ENCODE measurements at regions not wholly inside any gene's neighbourhood (a gene's known extent, or its start where the extent isn't known, plus 50 kb on each side); places are given as distances from the start of the nearest gene placed in this dataset.

DNA sequence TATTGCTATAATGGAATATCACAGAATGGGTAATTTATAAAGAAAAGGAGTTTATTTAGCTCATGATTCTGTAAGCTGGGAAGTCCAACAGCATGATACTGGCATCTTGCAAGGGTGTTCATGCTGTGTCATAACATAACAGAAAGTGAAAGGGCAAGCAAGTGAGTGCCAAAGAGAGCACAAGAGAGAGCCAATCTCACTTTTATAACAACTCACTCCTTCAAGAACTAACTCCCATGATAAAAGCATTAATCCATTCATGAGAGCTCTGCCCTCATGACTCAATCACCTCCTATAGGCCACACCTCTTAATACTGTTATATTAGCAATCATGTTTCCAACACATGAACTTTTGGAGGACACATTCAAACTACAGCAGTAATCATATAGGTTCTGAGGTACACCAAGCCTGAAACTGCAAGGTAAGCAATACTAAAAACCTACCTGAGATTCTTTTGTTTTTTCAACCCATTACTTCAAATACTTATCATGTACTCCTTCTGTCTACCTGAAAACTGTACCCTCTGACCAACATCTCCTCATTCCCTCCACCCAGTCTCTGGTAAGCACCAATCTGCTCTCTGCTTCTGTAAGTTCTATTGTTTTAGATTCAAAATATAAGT, 219.7 kb downstream of the MTERF1 start:
- TF ChIP-seq, protein P1, sequence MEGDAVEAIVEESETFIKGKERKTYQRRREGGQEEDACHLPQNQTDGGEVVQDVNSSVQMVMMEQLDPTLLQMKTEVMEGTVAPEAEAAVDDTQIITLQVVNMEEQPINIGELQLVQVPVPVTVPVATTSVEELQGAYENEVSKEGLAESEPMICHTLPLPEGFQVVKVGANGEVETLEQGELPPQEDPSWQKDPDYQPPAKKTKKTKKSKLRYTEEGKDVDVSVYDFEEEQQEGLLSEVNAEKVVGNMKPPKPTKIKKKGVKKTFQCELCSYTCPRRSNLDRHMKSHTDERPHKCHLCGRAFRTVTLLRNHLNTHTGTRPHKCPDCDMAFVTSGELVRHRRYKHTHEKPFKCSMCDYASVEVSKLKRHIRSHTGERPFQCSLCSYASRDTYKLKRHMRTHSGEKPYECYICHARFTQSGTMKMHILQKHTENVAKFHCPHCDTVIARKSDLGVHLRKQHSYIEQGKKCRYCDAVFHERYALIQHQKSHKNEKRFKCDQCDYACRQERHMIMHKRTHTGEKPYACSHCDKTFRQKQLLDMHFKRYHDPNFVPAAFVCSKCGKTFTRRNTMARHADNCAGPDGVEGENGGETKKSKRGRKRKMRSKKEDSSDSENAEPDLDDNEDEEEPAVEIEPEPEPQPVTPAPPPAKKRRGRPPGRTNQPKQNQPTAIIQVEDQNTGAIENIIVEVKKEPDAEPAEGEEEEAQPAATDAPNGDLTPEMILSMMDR (IDR thresholded peaks at IDR 0.05; ENCODE audit: low read length) = no peak
- no peak for TF ChIP-seq EZH2 (IDR thresholded peaks at IDR 0.05; ENCODE audit: borderline replicate concordance, low read length)

All from OCI-LY1 (cell line).